DOHH2 (cell line): ENCODE measurements at regions not wholly inside any gene's neighbourhood (a gene's known extent, or its start where the extent isn't known, plus 50 kb on each side); places are given as distances from the start of the nearest gene placed in this dataset.

Experiments used
- EZH2phosphoT487 ChIP-seq: fragments of 200-600 bp; sonication (generic); IDR thresholded peaks from 2 replicates; pipeline ENCODE4 v1.6.1; 2017; ENCODE audit warnings: borderline replicate concordance, mild to moderate bottlenecking, antibody characterized with exemption, low read length, moderate library complexity, mixed read lengths
- TF ChIP-seq, protein P1 (sequence below): fragments of 200-600 bp; sonication (generic); IDR thresholded peaks from one replicate; pipeline ENCODE4 v1.5.1; 2014; ENCODE audit warnings: antibody characterized with exemption, mild to moderate bottlenecking, low read depth, low read length; ENCODE audit not compliant: poor library complexity, severe bottlenecking

DNA sequence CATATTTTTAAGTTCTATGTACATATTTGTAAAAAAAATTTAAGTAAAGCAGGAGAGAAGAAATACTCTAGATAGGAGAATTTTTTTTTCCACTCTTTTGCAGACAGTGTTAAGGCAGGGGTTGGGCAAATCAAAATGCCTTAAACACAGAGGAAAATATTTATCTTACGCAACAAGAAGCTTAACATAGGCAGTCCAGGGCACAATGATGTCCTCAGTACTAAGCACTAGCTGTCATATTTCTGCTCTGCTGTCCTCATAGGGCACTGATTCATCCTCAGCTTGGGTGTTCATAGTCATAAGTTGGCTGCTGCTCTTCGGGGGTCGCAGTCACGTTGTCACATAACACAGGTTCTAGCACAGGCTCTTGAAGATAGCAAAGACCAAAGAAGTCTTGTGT is 247.4 kb downstream of the PTBP2 start:
- TF ChIP-seq, protein P1, sequence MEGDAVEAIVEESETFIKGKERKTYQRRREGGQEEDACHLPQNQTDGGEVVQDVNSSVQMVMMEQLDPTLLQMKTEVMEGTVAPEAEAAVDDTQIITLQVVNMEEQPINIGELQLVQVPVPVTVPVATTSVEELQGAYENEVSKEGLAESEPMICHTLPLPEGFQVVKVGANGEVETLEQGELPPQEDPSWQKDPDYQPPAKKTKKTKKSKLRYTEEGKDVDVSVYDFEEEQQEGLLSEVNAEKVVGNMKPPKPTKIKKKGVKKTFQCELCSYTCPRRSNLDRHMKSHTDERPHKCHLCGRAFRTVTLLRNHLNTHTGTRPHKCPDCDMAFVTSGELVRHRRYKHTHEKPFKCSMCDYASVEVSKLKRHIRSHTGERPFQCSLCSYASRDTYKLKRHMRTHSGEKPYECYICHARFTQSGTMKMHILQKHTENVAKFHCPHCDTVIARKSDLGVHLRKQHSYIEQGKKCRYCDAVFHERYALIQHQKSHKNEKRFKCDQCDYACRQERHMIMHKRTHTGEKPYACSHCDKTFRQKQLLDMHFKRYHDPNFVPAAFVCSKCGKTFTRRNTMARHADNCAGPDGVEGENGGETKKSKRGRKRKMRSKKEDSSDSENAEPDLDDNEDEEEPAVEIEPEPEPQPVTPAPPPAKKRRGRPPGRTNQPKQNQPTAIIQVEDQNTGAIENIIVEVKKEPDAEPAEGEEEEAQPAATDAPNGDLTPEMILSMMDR = no peak
- TF ChIP-seq EZH2phosphoT487 = no peak
